Posterior cingulate gyrus (tissue), 11 donors: ENCODE measurements at regions not wholly inside any gene's neighbourhood (a gene's known extent, or its start where the extent isn't known, plus 50 kb on each side); places are given as distances from the start of the nearest gene placed in this dataset.

Experiments
- DNase-seq, 10 donors: peaks; one replicate each; pipeline versions ENCODE4 v3.0.0 to v3.0.0-alpha.2; 2020 to 2021; ENCODE audit warnings: mixed read lengths in 3 of 10
- intact Hi-C: fragments of 100-400 bp; cut with DNase I; formaldehyde crosslinking; loops from one replicate; pipeline ENCODE4 v1.15.1; 2023

DNA sequence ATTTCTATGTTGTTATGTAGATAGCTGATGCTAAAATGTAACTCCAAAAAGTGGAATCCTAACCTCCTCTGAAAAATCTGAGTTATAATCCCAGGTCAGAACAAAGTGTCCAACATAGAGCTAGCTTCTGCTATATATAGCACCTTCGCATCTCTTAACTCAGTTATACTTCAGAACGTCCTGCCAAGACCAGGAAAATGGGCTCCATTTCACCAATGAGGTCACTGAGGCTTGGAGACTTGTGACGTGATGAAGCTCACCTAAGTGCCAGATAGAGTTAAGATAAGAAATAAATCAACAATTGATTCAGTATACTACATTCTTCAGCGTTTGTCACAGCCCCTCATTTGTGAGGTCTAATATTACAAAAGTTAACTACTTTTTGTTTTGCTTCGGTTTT, 88.8 kb downstream of the KCTD12 start:
- DNase-seq, result no peak
- intact Hi-C loops, result no loop called here

DNA sequence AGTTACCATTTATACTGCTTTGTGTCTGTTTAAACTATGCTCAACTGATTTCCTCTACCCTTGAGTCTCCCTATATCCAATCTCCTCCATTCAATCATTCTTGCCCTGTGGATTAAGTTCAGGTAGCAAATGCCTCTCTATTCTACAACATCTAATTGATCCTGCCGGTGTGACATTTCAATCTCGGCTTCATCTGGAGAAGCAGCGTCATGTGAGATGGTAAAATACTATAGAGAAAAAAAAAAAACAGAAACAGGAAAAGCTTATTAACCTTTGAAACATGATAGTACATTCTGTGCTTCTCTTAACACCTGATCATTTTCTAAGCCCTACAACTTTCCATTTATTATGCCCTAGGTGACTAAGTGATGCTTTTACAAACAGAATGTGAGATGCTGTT, 89.4 kb downstream of the KCTD12 start:
- intact Hi-C loops, result no loop called here

GRCh38 chr13:76795701-76796695, 90.2 kb downstream of the KCTD12 start:
- intact Hi-C loops, result no loop called here
- no peak for DNase-seq

More for the DNA sequence above, 89.4 kb downstream of the KCTD12 start:
- DNase-seq, result no peak

DNA sequence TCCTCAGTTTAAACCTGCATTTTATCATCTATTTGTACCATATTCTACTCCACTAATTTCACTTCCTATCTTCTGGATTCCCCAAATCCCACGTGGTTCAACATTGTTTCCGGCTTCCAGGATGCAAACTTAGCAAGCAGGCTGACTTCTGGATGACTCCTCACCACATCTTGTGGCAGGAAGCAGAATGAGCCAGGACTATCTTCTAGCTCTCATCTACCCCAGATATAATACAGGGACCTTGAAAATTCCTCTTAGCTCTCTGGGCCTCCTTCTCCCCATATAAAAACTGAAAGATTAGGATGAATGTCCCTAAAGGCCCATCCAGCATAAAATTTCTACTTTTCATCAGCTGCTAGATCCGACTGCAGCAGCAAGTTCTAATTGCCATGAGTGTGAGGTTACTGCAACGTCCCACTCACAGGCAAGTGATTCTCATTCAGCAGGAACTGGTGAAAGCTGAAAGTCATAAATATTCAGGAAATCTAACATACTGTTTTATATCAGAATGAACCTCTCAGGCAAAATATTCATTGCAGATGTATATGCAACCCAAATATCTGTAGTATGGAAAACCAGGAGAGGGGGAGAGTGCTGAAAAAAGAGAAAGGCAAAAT, 93.4 kb downstream of the KCTD12 start:
- DNase-seq, result no peak
- intact Hi-C loops, result no loop called here

DNA sequence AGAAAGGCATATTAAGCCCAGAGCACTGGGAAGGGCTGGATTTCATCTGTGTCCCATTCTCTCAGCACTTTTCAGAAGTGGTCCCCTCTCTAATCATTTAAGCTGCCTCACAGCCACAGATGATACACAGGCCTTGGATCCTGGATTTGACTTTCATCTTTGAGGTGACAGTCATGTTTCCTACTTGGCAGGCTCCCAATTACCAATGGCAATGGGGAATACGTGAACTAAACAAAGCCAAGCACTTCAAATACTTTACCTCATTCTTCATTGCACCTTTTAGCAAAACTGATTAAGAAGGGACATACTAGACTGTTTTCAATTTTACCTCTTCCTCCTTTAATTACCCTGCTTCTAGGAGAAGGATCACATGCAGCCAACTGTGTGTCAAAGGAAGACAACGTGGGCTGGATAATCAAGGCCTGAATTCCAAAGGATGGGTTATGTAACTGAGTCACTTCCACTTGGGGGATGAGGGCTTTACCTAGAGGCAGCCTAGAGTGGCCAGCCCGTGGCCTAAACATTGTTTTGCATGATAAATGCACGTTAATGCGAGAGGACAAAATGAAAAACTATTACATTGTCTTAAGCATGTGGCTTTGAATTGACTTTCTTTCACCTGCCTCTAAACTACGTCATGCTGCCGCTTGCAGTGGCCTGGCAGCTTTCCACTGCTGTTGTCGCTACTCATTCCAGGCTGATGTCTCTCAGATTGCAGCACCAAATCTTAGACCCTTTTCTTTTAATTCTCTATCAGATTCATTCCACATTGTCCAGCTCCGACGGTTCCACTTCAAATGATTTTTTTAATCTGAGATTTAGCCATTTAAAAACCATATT, 95.0 kb downstream of the KCTD12 start:
- DNase-seq, result no peak
- intact Hi-C loops, result no loop called here

DNA sequence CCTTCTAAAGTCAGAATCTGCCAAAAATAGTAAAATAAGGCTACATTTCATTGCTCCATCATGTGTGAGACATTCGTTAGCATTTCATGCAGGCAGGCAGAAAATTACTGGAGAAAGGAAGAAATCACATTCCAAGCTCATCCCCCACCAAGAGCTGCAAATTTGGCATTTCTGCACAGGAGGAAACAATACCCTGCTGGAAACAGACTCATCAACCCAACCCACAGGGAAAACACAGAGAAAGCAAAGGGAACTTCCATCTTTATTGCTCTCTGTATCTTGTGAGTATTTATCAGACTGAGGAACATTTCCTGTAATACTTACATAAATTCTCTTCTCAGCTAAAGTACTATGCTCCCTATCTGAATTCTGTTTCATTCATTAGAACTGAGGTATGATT, 95.7 kb downstream of the KCTD12 start:
- intact Hi-C loops, result no loop called here
- DNase-seq, result no peak

DNA sequence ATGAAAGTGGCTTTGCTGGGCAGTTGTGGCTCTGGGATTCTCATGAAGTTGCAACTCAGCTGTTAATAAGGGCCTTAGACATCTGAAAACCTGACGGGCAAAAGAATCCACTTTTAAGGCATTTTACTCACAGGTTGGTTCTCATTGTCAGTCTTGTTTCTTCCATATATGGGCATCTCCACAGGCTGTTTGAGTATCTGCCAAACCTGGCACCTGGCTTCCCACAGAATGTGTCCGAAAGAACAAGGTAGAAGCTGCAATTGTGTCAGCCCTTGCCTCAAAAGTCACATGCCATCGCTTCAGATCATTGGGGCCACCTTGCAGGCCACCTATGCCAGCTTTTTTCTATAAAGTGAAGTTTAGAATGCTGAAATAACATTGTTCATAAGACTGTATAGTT, 102.4 kb downstream of the KCTD12 start:
- intact Hi-C loops, result no loop called here
- DNase-seq, result no peak

GRCh38 chr13:76778853-76779252, 107.4 kb downstream of the KCTD12 start:
- intact Hi-C loops, result no loop called here

DNA sequence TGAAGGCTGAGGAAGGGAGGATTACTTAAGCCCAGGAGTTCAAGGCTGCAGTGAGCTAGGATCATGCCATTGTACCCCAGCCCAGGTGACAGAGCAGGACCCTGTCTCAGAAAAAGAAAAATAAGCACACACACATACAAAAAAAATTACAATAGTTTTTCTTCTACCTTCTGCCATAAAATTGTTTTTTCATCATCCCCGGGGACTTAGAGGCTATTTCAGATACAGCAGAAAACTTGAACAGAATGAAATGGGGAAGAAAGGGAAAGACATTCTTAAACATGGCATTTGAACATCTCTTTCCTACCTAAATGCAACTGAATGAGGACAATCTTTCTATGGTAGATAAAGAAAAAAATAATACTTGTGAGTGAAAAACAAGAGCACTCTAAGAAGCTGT, 109.1 kb downstream of the KCTD12 start:
- no peak for DNase-seq
- intact Hi-C loops, result no loop called here

More at GRCh38 chr13:76778853-76779252, 107.4 kb downstream of the KCTD12 start:
- DNase-seq, result no peak

DNA sequence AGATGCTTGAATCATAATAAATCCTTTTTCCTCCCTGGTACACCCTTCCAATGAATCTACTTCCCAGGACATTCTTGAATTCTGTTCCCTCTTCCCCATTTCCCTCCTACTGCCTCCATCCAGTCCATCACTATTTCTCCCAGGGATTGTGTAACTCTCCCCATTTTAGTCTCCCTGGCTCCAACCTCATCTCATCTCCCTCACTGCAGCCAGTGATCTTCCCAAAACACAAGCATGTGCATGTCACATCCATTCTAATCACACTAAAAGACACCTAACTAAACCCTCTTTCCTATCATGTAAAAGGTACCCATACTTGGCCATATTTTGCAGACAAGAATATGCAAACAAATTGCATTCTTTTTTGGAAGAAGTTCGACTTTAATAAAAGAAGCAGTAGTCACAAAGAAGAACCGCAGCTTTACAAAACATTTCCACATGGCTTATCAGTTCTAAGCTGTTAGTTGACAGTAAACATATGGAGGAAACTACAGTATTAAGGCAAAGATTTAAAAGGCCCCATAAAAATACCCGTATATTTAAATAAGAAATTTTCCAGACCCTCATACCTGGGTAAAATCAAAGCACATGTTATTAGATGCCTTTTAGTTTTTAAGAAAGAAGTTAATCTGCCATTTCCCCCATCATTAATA, 111.0 kb downstream of the KCTD12 start:
- intact Hi-C loops, result no loop called here
- DNase-seq, result no peak

DNA sequence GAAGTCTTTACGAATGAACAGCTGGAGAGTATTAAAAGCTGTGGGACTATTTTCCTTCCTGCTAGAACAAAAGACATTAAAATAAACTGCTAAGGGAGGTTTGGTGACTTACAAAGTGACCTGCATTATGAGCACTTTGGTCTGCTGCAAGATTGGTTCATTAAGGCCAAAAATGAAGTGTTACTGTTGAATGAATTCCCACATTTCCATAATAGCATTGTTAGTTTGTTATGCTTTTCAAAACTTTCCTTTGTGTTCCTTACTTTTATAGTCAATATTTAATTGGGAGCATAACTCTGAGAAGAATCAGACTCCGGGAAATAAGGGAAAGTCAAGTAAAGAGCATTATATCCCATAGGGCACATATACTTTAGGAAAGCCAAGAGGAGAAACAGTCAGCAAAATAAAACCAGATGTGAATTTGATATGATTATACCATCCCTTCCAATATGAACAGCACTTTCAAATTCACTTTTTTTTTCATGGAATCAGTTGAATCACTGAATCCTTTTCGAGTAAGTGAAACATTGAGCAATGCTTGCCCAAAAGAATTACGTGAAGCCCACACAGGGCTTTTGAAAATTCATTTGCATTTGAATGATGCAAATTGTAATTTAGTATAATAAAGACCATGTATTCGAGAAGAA, 112.6 kb downstream of the KCTD12 start:
- intact Hi-C loops, result no loop called here
- DNase-seq, result no peak

DNA sequence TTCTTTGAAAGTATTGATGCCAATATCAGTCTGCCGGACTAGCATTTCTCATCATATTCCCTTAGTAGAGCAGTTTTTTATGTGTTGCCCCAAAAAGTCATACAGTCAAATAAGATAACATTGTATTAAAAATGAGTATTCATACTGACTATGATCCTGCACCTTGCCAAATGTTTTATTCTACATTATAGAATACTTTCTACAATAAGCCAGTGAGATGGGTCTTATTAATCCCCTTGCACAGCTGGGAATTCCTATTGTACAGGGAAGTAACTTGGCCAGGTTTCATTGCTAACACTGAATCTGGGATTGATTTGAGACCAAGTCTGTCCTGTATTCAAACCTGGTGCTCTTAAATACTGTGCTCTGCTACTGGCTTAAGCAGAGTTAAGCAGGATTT, 114.0 kb downstream of the KCTD12 start:
- intact Hi-C loops, result no loop called here
- no peak for DNase-seq

DNA sequence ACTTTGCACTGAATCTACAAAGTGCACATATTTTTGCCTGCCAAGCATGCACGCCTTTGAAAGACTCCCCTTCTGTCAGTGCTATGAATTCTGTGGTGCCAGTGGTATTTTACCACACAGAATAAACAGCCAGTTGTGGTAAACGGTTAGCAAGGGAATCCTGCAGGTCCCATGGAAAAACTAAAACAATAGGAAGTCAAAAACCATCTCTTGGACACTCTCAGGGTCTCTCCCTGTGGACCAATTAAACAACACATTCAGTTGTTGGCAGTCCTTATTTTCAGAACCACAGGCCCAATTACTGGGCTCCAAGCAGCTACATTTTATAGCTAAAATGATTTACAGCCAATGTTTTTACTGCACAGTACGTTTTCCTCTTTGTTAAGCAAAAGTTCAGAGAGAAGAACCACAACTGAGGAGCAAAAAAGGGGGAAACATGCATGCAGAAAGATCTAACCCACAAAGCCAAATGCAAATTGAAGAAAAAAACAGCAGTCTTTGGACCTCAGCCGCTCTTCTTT, 116.9 kb downstream of the KCTD12 start:
- intact Hi-C loops, result no loop called here
- DNase-seq, result no peak

DNA sequence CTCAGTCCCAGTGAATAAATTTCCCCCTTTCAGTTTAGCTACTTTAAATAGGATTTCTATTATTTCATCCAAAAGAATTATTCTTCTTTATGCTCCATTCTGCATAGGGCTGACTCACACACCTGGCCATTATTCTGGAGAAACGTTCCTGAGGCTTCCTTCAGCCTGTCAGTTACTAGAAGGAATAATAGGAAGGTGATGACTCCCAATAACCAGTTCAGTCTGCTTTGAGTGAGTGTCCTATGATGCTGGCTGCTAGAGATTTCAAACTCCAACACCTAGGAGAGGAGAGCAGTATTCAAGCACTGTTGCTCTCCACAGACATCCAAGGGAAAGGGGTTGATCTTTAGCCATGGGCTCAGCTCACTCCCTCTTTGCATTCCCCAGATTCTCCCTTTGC, 117.8 kb downstream of the KCTD12 start:
- no peak for DNase-seq
- intact Hi-C loops, result no loop called here

GRCh38 chr13:76764916-76765315, 121.3 kb downstream of the KCTD12 start:
- no peak for DNase-seq
- intact Hi-C loops, result no loop called here

DNA sequence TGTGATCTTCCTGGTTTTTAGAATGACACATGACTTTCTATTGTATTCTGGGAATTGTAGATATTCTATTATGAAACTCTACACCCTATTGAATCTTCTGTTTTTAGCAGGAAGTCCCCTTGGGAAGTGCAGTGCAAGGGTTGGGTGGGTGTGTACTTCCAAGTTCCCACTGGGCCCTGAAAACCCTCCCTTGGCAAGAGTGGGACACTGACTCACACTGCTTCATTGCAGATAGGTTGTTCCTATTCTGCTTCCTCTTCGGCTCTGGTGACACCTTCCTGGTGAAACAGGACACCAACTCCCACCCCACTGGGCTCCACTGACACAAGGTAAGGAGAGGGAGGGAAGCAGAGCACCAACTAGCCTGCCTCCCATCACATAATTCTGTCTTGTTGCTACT, 121.8 kb downstream of the KCTD12 start:
- DNase-seq, result peak in 1 of 10 donors; percentile 13
- intact Hi-C loops, result no loop called here

DNA sequence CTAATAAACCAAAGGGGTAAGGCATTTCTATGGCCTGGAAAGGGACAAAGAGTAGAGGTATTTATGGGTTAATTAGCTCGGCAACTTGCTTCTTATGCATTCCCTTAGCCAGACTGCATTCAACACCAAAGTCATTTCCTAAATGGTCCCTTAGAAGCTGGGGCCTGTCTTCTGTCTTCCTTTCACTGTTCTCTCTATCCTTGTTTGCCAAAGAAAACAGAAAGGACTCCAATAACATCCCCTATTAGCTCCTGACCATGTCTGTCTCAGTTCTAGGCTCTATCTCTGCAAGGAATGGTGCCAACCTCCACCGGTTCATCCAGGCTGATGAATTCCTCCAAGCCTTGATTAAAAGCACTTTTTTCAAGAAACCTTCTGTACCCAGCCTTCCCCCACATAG, 123.5 kb downstream of the KCTD12 start:
- DNase-seq, result no peak
- intact Hi-C loops, result no loop called here

DNA sequence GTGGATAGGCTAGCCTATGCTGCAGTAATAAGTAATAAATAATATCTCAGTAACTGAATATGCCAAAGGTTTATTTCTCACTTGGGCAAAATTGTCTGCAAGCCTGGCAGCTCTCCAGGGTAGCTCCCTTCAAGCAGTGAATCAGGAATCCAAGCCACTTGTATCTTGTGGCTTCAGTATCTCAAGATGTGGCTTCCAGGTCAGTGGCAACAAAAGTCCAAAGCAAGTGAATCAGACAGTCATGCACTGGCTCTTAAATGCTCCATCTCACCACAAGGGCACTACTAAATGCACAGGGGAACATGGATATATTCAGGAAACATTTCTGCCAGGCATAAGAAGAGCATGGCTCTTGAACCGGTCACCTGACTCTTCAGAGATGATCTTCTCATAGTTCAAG, 126.3 kb downstream of the KCTD12 start:
- intact Hi-C loops, result no loop called here
- DNase-seq, result no peak

- intact Hi-C loops, result no loop called here
- no peak for DNase-seq
Measured at GRCh38 chr13:76758738-76759137, 127.5 kb downstream of the KCTD12 start.

DNA sequence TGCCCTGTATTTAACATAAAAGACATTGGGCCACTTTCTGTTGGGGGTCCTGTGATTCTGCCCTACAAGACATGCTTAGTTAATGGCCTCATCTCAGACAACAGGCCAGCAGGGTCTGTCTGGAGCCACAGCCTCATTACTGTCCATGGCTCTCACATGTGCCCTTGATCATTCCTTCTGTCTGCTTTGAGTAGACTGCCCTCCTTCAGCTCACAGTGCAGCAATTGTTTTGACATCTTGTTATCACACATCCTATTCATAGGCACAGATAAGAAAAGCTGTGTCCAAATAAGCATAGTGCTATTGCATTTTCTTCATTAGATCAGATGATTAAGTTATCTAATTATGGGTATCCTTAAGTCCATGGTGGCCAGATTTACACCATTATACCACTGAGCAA, 127.9 kb downstream of the KCTD12 start:
- DNase-seq, result no peak
- intact Hi-C loops, result no loop called here
